Stimulated activated CD8-positive, alpha-beta memory T cell treated with anti-CD3 and anti-CD28 coated beads, Interleukin-15, amount 100 ng/mL, for 24 hours (primary cell): ENCODE measurements at regions not wholly inside any gene's neighbourhood (a gene's known extent, or its start where the extent isn't known, plus 50 kb on each side); places are given as distances from the start of the nearest gene placed in this dataset.
"Not testable (repeated sequence)": the region's sequence is repeated elsewhere in the genome, so short reads cannot be mapped to it uniquely, and the experiment has no call there.

Source experiments
- DNase-seq: peaks from one replicate; pipeline ENCODE4 v3.0.0-alpha.2; 2020; ENCODE audit warnings: low read depth

GRCh38 chr12:93204896-93205295 lies 172.8 kb upstream of the NUDT4 start:
- no peak for DNase-seq

- no peak for DNase-seq
Measured at GRCh38 chr12:93205361-93205760, 172.4 kb upstream of the NUDT4 start.

- DNase-seq = no peak
Measured at GRCh38 chr12:93208011-93208410, 169.7 kb upstream of the NUDT4 start.

- no peak for DNase-seq
Measured at GRCh38 chr12:93214523-93215289, 163.0 kb upstream of the NUDT4 start.

DNA sequence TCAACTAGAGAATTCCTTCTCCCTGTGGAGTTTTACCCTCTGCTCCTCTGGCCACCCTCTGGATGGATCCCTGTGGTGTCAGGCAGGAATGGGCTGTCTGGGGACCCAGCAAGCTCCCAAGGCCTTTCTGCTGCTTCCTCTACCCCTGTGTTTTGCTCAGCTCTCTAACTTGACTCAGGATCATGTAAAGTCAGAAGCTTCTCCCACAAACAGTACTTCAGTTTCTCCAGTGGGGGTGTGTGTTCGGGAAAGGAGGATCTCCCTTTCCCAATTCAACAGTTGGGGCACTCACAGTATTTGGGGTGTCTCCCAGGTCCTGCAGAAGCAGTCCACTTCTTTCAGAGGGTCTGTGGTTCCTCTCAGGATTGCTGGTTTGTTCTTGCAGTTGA lies 162.4 kb upstream of the NUDT4 start:
- DNase-seq = no peak

GRCh38 chr12:93219947-93220346 lies 157.8 kb upstream of the NUDT4 start:
- no peak for DNase-seq

- no peak for DNase-seq
Measured at GRCh38 chr12:93221841-93222240, 155.9 kb upstream of the NUDT4 start.

DNA sequence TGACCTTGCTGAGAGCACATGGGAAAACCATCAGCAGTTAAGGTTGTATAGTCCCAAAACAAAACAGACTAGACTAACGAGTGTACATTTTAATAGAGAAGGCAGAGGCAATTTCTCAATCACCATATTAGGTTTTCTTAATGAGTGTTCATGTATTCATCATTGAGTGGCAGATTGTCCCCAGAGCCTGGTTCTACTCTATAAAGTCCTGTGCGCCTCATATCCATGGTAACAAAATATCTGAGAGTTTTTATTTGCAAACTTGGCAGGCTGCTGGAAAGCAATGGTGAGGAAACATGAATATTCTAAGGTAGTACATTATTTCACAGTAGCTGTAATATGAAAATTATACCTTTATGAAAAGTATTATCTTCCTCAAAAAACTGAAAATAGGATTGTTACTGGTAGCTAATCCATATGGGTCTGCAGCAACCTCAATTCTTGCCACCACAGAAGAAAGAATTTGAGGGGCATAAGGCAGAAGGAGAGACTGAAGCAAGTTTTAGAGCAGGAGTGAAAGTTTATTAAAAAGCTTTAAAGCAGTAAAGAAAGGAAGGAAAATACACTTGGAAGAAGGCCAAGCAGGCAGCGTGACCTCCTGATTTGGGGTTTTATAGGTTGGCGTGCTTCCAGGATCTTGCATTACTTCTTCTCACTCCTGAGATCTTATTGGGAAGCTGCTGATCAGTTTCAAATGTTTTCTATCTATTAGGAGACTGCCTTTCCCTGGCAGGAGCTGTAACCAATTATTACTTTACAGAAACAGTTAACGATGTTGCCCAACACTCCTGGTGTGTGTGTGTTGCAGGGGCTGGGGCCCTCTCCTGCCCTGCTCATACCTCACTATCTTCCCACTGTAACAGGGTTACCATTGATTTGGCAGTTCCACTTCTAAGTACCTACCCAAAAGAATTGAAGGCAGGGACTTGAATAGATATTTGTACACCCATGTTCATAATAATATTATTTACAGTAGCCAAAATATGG lies 154.0 kb upstream of the NUDT4 start:
- DNase-seq = no peak

GRCh38 chr12:93225094-93225493 lies 152.6 kb upstream of the NUDT4 start:
- no peak for DNase-seq

- no peak for DNase-seq
Measured at GRCh38 chr12:93226361-93226760, 151.4 kb upstream of the NUDT4 start.

DNA sequence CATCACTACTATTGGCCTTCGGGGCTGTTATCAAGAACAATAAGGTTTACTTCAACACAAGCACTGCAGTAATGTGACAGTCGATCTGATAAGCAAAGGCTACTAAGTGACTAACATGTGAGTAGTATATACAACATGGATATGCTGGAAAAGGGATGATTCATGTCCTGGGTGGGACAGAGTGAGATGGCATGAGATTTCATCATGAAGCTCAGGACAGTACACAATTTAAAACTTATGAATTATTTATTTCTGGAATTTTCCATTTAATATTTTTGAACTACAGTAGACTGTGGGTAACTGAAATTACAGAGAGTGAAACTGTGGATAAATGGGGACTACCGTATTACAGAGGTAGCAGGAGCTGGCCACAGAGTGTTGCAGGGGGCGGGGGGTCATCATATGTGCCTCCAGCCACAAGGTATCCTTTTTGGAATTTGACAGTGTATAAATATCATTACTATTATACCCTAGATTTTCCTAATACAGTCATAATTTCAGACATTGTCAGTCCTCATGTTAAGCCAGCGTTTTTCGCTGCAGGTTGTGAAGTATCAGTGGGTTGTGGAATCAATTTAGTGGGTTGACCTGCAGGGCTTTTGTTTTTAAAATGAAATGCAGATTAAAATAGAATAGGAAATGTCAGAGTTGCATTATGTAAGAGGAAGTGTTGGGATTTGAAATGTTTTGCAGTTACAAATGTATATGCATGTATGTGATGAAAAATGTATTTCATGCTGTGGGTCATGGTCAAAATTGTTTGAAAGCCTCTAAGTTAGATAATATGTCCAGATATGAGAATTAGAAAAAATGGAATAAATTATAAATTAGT lies 148.0 kb upstream of the NUDT4 start:
- no peak for DNase-seq

DNA sequence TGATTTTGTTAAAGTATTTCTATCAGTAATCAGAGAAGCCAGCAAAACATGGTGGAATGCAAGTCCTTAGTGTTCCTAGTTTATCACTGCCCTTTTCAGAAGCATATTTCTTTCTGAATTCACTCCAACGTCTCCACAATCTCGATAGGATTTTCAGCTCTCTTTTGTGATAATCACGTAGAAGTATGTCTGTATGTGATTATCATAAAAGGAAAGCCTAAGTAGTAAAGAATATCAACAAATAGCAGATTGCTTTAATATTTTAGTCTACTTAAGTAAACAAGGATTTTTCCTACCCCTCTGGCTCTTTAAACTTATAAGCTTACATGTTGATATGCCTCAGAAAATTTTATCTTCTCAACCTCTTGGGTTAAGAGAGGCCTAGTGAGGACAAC lies 147.4 kb upstream of the NUDT4 start:
- no peak for DNase-seq

DNA sequence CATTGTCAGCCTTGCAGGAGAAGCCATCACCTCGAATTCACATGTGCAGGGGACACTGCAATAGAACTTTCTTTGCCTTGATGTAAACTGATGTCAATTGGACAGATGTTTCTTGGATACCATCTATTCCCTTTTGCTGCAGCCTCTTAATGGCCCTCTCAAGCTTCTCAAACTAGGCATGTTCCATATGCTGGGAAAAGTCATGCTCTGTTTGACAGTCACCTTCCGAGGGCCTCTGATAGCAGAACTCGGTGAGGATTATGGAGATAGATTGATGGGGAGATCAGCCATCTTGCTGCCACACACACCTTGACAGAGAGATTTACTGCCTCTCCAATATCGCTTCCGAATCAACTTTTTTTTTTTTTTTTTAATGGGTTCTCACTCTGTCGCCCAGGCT lies 145.8 kb upstream of the NUDT4 start:
- DNase-seq = no peak

DNA sequence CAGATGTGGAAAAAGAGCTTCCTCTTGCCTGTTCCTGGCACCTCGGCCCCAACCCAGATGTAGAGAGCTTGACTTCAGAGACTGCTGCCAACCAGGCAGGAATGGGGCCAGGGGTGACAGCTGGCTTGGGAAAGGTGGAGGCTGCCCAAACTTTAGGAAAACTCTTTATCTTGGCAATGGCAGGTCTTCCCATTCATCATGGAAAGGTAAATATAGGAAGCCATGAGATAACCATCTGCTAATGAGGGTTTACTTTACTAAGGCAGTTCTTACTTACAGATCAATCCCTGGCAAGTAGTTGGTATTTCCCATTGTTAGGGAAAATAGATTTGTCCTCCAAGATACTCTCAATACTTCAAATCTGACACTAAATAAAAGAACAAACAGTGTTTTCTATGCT lies 143.1 kb upstream of the NUDT4 start:
- DNase-seq = no peak

- no peak for DNase-seq
Measured at GRCh38 chr12:93235881-93236280, 141.8 kb upstream of the NUDT4 start.

DNA sequence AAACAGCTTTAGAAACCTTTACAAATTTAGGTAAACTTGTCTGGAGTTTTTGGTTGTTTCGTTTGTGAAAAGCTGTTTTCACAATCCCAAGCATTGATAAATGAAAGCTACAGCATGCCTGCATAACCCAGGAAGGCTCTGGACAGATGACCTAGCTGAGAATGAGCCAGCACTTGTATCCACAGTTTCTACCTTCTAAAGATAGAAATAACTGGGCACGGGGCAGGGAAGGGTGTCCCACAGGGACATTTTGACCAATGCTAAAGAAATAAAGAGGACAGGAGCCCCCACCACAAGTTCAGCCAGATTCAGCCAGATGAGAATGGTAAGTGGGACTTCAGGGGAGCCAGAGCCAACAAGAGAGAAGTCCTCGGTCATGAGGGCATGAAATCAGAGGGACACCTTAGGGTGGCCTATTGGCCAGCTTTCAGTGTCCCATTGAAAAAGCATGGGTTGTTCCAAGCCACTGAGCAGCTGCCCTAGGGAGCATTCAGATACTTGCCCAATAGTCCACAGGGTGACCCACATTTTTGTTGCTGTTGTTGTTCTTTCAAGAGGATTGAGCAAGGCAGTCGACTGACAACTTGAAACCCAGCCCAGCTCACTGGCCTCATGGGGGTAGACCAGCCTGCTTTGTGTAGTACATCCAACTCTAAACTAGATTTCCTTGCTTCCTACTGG lies 140.3 kb upstream of the NUDT4 start:
- no peak for DNase-seq

DNA sequence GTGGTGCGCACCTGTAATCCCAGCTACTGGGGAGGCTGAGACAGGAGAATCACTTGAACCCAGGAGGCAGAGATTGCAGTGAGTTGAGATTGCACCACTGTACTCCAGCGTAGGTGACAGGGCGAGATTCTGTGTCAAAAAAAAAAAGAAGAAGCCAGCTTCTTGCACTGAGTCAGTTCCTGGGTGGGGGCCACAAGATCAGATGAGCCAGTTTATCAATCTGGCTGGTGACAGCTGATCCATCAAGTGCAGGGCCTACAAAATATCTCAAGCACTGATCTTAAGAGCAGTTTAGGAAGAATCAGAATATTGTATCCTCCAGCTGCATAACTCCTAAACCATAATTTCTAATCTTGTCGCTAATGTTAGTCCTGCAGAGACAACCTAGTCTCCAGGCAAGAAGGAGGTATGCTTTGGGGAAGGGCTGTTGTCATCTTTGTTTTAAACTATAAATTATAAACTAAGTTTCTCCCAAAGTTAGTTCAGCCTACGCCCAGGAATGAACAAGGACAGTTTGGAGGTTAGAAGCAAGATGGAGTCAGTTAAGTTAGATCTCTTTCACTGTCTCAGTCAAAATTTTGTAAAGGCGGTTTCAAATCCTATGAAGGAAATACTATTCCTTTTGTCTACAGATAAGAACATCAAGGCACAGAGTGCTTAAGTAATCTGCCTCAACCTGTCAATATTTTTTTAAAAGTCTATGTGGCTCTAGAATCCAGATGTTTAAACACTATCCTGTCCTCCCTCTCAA lies 139.0 kb upstream of the NUDT4 start:
- DNase-seq = not testable (repeated sequence)

DNA sequence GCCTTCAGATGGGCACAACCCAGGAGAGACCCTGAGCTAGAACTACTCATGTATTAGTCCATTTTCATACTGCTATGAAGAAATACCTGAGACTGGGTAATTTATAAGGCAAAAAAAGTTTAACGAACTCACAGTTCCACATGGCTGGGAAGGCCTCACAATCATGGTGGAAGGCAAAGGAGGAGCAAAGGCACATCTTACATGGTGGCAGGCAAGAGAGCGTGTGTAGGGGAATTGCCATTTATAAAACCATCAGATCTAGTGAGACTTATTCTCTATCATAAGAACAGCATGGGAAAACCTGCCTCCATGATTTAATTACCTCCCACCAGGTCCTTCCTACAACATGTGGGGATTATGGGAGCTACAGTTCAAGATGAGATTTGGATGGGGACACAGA lies 137.9 kb upstream of the NUDT4 start:
- not testable (repeated sequence) for DNase-seq

GRCh38 chr12:93242154-93242972 lies 135.4 kb upstream of the NUDT4 start:
- DNase-seq = no peak

DNA sequence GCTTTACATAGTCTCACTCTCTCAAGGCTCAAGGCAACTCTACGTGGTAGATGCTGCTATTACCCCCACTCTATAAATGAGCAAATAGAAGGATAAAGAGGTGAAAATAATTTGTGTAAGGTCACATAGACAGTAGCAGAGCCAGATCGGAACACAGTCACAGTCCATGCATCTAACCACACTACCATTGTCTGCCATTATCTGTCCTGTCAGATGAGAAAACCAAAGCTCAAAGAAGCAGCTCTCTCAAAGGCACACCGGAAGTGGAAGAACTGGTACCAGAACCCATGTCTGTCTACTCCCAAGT lies 134.4 kb upstream of the NUDT4 start:
- no peak for DNase-seq
